SJCRH30 (cell line): ENCODE measurements at regions not wholly inside any gene's neighbourhood (a gene's known extent, or its start where the extent isn't known, plus 50 kb on each side); places are given as distances from the start of the nearest gene placed in this dataset.
A peak's percentile ranks its signal among the peaks of the same experiment; 100 is the strongest.

Experiments used
- DNase-seq, 2 experiments: peaks; one replicate each; pipeline ENCODE4 v3.0.0-alpha.2; 2015 to 2020
- H3K27ac ChIP-seq: fragments of 250-450 bp; sonication (Bioruptor Pico); 2 replicates; pipeline ENCODE4 v1.5.1; 2020; ENCODE audit warnings: mild to moderate bottlenecking, moderate library complexity
- H3K27me3 ChIP-seq: fragments of 250-450 bp; sonication (Bioruptor Pico); 2 replicates; pipeline ENCODE4 v1.5.1; 2020; ENCODE audit warnings: mild to moderate bottlenecking, moderate library complexity
- H3K36me3 ChIP-seq: fragments of 250-450 bp; sonication (Bioruptor Pico); 2 replicates; pipeline ENCODE4 v1.5.1; 2020; ENCODE audit warnings: mild to moderate bottlenecking, moderate library complexity
- H3K4me1 ChIP-seq: fragments of 250-450 bp; sonication (Bioruptor Pico); 2 replicates; pipeline ENCODE4 v1.5.1; 2020; ENCODE audit warnings: mild to moderate bottlenecking, moderate library complexity
- H3K4me3 ChIP-seq: fragments of 250-450 bp; sonication (Bioruptor Pico); 2 replicates; pipeline ENCODE4 v1.5.1; 2020; ENCODE audit warnings: mild to moderate bottlenecking, moderate library complexity
- H3K9me3 ChIP-seq: fragments of 250-450 bp; sonication (Bioruptor Pico); replicated peaks from 2 replicates; pipeline ENCODE4 v1.5.1; 2020; ENCODE audit warnings: mild to moderate bottlenecking, moderate library complexity

DNA sequence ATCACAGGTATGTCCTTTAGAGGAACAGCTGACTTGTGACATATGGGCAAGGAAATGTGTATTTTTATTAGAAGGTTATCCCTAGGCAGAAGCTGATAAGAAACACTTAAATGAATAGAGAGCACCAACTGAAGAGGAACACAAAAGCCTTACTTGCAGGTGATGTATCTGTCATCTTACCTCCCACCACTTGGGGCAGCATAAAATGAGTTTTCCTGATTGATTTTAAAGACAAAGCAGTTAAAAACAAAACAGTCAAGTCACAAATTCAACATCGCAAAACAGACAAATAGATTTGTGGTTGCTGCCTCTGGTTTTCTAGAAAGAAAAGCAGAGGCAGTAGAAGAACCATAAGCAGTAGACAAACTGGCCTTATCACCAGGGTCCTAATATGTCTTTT lies 302.4 kb upstream of the ZNF462 start:
- H3K27me3 ChIP-seq, result no peaks in the 10 kb centered on the region
- H3K4me3 ChIP-seq, result no peak overlapping the region
- H3K27ac ChIP-seq, result no peak overlapping the region
- peak in 1 of 2 experiments; percentile 27 for DNase-seq
- no peaks in the 10 kb centered on the region for H3K4me1 ChIP-seq
- no peaks in the 10 kb centered on the region for H3K36me3 ChIP-seq
- H3K9me3 ChIP-seq, result no peaks in the 10 kb centered on the region

GRCh38 chr9:106575823-106576222 lies 287.1 kb upstream of the ZNF462 start:
- Histone ChIP-seq H3K27ac (no peak overlapping the region), H3K27me3 (no peaks in the 10 kb centered on the region)
- peak in 1 of 2 experiments; percentile 24 for DNase-seq

GRCh38 chr9:106576232-106576760 lies 286.7 kb upstream of the ZNF462 start:
- H3K4me1 ChIP-seq, result 0 out of 2 replicates have a peak, but pooled peaks cover 3% of the 10 kb centered on the region
- H3K27ac ChIP-seq, result no peak overlapping the region
- peak; percentile 17 to 36 for DNase-seq
- H3K27me3 ChIP-seq, result no peaks in the 10 kb centered on the region
- no peaks in the 10 kb centered on the region; the same call in 1 of the 2 replicates for H3K9me3 ChIP-seq
- no peak overlapping the region for H3K4me3 ChIP-seq
- H3K36me3 ChIP-seq, result no peaks in the 10 kb centered on the region

More at GRCh38 chr9:106575823-106576222, 287.1 kb upstream of the ZNF462 start:
- Histone ChIP-seq H3K4me1 (0 out of 2 replicates have a peak, but pooled peaks cover 3% of the 10 kb centered on the region), H3K36me3 (no peaks in the 10 kb centered on the region), H3K4me3 (no peak overlapping the region), H3K9me3 (no peaks in the 10 kb centered on the region; the same call in 1 of the 2 replicates)

DNA sequence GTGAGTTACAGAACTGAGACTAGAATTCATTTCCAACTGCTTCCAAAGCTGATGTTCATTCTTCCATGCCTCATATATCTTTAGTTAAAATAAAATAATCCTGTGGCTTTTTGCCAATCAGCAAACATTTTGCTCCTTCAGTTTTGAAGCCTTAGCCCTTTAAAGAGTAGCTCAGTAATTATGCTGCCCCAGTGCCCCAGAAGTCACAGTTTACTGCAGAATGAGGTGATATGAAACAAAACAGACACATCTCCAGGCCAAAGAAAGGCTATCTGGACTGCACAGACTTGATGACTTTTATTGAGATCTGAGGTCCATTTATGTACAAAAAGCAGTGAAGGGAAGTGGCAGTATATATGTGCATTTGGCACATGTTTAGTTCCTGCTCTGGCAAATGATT lies 285.8 kb upstream of the ZNF462 start:
- H3K4me1 ChIP-seq, result 0 out of 2 replicates have a peak, but pooled peaks cover 3% of the 10 kb centered on the region
- H3K9me3 ChIP-seq, result no peaks in the 10 kb centered on the region; the same call in 1 of the 2 replicates
- no peak overlapping the region for H3K4me3 ChIP-seq
- H3K27me3 ChIP-seq, result no peaks in the 10 kb centered on the region
- no peak overlapping the region for H3K27ac ChIP-seq
- no peaks in the 10 kb centered on the region for H3K36me3 ChIP-seq
- no peak for DNase-seq

DNA sequence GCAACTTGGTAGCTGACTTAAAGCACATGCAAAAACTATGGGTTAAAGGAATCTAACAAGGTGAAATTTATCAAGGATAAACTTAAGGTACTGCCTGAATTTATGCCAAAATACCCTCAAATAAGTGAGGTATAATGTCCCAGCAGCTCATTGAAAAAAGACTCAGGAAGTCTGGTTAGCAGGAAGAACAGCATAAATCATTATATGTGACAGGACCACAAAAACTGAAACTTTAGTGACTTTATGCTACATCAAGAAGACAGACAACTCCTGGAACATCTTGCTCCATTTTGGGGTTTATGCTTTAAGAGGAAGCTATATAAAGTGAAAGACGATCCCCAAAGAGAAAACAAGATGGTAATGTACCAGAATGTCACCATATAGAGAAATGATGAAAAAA lies 282.4 kb upstream of the ZNF462 start:
- no peaks in the 10 kb centered on the region for H3K27me3 ChIP-seq
- no peaks in the 10 kb centered on the region; the same call in 1 of the 2 replicates for H3K9me3 ChIP-seq
- H3K4me3 ChIP-seq, result no peak overlapping the region
- no peak for DNase-seq
- no peak overlapping the region for H3K27ac ChIP-seq
- no peaks in the 10 kb centered on the region for H3K36me3 ChIP-seq
- 0 out of 2 replicates have a peak, but pooled peaks cover 3% of the 10 kb centered on the region for H3K4me1 ChIP-seq

DNA sequence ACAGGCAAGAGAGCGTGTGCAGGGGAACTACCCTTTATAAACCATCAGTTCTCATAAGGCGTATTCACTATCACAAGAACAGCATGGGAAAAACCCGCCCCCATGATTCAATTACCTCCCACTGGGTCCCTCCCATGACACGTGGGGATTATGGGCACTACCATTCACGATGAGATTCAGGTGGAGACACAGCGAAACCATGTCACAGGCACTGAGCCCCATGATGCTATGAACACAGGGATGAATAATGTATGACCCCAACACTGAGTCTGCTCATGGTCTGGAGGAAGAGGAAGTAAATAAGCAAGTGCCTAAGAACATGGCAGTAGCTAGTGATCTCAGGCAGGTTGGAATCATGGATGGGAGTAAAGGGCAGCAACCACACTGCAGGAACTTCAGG lies 281.0 kb upstream of the ZNF462 start:
- no peaks in the 10 kb centered on the region for H3K4me1 ChIP-seq
- no peak for DNase-seq

GRCh38 chr9:106583751-106584150 lies 279.2 kb upstream of the ZNF462 start:
- Histone ChIP-seq H3K27me3 (no peaks in the 10 kb centered on the region), H3K4me3 (no peak overlapping the region), H3K9me3 (no peaks in the 10 kb centered on the region; the same call in 1 of the 2 replicates), H3K27ac (no peak overlapping the region), H3K36me3 (no peaks in the 10 kb centered on the region), H3K4me1 (no peaks in the 10 kb centered on the region)
- DNase-seq, result no peak

More for the DNA sequence above, 281.0 kb upstream of the ZNF462 start:
- Histone ChIP-seq H3K4me3 (no peak overlapping the region), H3K36me3 (no peaks in the 10 kb centered on the region), H3K9me3 (no peaks in the 10 kb centered on the region; the same call in 1 of the 2 replicates), H3K27me3 (no peaks in the 10 kb centered on the region), H3K27ac (no peak overlapping the region)

- H3K4me1 ChIP-seq, result no peaks in the 10 kb centered on the region
- H3K27ac ChIP-seq, result no peak overlapping the region
- H3K27me3 ChIP-seq, result no peaks in the 10 kb centered on the region
- DNase-seq, result no peak
- H3K9me3 ChIP-seq, result no peaks in the 10 kb centered on the region; the same call in 1 of the 2 replicates
- no peaks in the 10 kb centered on the region for H3K36me3 ChIP-seq
- H3K4me3 ChIP-seq, result no peak overlapping the region
Observed at GRCh38 chr9:106587042-106587441, 275.9 kb upstream of the ZNF462 start.

DNA sequence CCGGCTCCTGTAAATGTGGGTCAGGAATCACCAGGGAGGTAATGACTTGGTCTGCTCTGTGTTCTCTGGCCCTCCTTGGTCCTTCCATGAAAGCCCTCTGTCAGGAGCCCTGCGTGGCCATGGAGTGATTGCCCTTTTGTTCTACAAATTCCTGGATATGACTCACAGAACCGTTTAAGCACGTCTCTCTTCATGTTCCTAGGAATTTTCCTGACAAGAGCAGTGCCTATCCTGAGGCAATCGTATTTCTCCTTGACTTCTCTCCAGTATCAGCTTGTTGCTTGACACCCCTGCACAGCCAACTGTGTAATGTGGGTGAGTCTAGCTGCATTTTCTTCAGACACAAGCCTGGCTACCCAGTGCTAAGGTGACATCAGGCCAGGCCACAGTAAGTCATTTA lies 274.3 kb upstream of the ZNF462 start:
- Histone ChIP-seq H3K36me3 (no peaks in the 10 kb centered on the region), H3K27ac (no peak overlapping the region), H3K4me1 (no peaks in the 10 kb centered on the region), H3K4me3 (no peak overlapping the region), H3K27me3 (no peaks in the 10 kb centered on the region), H3K9me3 (no peaks in the 10 kb centered on the region; the same call in 1 of the 2 replicates)
- DNase-seq, result no peak

DNA sequence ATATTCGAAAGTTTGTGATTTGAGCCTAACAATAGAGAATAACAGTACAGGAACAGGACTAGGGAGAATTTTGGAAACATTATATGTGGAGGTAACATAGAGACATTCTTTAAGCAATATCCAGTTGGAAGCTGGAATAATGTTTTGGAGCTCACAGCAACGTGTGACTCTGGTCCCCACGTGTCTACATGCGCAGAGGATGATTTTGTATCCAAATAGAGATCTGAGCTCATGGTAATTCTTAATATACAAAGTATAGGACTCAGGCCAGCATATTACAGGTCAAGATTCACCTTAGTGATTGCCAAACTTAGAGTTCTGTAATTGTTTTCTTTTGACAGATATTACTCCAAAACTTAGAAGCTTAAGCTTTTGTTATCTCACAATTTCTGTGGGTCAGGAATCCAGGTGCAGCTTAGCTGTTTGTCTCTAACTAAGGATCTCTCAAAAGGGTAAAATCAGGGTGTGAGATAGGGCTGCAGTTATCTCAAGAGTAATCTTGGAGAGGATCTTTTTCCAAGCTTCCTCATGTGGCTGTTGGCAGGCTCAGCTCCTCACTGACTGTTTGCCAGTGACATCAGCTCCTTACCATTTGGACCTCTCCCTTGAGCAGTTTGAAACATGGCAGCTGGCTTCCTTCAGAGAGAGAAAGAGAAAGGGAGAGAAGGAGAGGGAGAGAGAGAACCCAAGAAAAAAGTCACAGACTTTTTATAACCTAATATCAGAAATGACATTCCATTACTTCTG lies 272.0 kb upstream of the ZNF462 start:
- Histone ChIP-seq H3K4me3 (no peak overlapping the region), H3K9me3 (no peaks in the 10 kb centered on the region), H3K27me3 (no peaks in the 10 kb centered on the region), H3K36me3 (no peaks in the 10 kb centered on the region), H3K27ac (no peak overlapping the region), H3K4me1 (no peaks in the 10 kb centered on the region)
- no peak for DNase-seq

GRCh38 chr9:106593201-106593600 lies 269.8 kb upstream of the ZNF462 start:
- Histone ChIP-seq H3K4me3 (no peak overlapping the region), H3K4me1 (no peaks in the 10 kb centered on the region), H3K27me3 (no peaks in the 10 kb centered on the region), H3K9me3 (no peaks in the 10 kb centered on the region), H3K27ac (no peak overlapping the region), H3K36me3 (no peaks in the 10 kb centered on the region)
- DNase-seq, result no peak

- no peaks in the 10 kb centered on the region for H3K27me3 ChIP-seq
- DNase-seq, result no peak
- no peak overlapping the region for H3K27ac ChIP-seq
Observed at GRCh38 chr9:106596984-106597383, 266.0 kb upstream of the ZNF462 start.

DNA sequence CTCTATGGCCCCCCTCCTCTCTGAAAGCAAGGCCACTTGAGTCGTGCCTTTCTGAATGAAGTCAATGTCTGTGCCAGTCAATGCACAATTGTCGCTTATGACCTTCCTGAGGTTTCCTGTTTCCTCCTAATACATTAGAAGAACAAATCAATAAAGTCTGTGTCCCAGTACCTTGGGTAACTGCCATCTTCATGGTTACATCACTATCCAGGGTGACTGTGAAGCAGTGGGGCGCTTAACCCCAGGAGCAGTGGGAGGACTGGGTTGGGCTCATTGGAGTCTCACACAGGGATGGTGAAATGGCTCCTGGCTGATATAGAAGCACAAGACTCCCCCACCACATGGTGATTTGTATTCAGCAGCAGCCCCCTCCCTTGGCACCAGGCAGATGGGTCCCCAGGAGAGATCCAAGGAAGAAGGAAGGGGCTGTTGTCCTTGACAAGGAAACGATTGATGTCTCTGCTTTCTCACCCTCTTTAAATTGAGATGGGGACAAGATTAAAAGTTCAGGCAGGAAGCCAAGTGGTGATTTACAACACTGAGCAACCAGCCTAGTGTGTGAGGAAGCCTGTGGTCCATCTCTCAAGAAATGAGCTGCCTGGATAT lies 261.9 kb upstream of the ZNF462 start:
- H3K4me3 ChIP-seq, result no peak overlapping the region
- no peaks in the 10 kb centered on the region for H3K9me3 ChIP-seq
- no peaks in the 10 kb centered on the region for H3K36me3 ChIP-seq
- no peak for DNase-seq
- no peak overlapping the region for H3K27ac ChIP-seq
- no peaks in the 10 kb centered on the region for H3K4me1 ChIP-seq
- H3K27me3 ChIP-seq, result no peaks in the 10 kb centered on the region

More at GRCh38 chr9:106596984-106597383, 266.0 kb upstream of the ZNF462 start:
- Histone ChIP-seq H3K36me3 (no peaks in the 10 kb centered on the region), H3K4me1 (no peaks in the 10 kb centered on the region), H3K4me3 (no peak overlapping the region), H3K9me3 (no peaks in the 10 kb centered on the region)

GRCh38 chr9:106602344-106602743 lies 260.6 kb upstream of the ZNF462 start:
- no peaks in the 10 kb centered on the region for H3K9me3 ChIP-seq
- H3K27ac ChIP-seq, result no peak overlapping the region
- H3K27me3 ChIP-seq, result no peaks in the 10 kb centered on the region
- H3K4me3 ChIP-seq, result no peak overlapping the region
- H3K4me1 ChIP-seq, result no peaks in the 10 kb centered on the region
- no peak for DNase-seq
- no peaks in the 10 kb centered on the region for H3K36me3 ChIP-seq

DNA sequence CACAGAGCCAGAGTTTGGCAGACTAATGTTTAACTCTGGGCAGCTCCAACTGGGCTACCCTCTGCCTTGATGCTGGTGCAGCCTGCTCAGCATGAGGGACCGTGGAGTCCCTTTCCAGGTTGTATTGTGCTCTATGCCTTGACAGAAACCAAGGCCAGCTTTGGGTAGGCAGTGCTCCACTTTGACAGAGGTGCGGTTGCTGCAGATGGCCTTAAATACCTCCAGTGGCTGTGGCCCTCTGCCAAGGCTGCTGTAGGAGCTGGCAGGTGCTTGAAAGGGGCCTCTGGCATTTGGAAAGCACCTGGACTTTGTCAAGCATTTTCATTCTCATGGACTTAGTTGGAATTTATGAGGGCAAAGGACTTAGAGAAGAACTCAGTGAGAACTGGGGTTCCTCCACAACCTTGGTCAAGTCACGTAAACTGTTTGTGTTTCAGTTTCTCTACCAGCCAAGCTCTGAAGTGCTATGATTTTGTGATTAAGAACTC lies 249.7 kb upstream of the ZNF462 start:
- no peaks in the 10 kb centered on the region; the same call in 1 of the 2 replicates for H3K9me3 ChIP-seq
- peaks cover 6% of the 10 kb centered on the region; the same call in 1 of the 2 replicates for H3K27me3 ChIP-seq
- H3K27ac ChIP-seq, result no peak overlapping the region
- H3K4me1 ChIP-seq, result no peaks in the 10 kb centered on the region
- no peaks in the 10 kb centered on the region for H3K36me3 ChIP-seq
- no peak for DNase-seq
- no peak overlapping the region for H3K4me3 ChIP-seq
